Natural killer cell (primary cell): ENCODE measurements at regions not wholly inside any gene's neighbourhood (a gene's known extent, or its start where the extent isn't known, plus 50 kb on each side); places are given as distances from the start of the nearest gene placed in this dataset.

ENCODE experiments used
- ATAC-seq, 3 donors: fragments of 150-1000 bp in 2 of 3; fragments of 200-7000 bp in 1 of 3; cut with Tn5 transposase; 1 replicate in 1 of 3; 2 replicates in 2 of 3; pipeline ENCODE4 v1.10.0; 2021; ENCODE audit warnings: mild to moderate bottlenecking in 2 of 3, moderate library complexity in 2 of 3
- DNase-seq, 2 donors: peaks; one replicate each; pipeline versions ENCODE4 v3.0.0 to v3.0.0-alpha.2; 2013 to 2021; ENCODE audit warnings: mixed read lengths in 1 of 2
- H3K27ac ChIP-seq: one replicate; pipeline ENCODE4 v1.5.1; 2013; ENCODE audit warnings: mild to moderate bottlenecking, low read length
- H3K27me3 ChIP-seq: one replicate; pipeline ENCODE4 v1.6.1; 2013; ENCODE audit warnings: low read length; ENCODE audit not compliant: control insufficient read depth, insufficient read depth
- H3K36me3 ChIP-seq: one replicate; pipeline ENCODE4 v1.6.1; 2013; ENCODE audit warnings: low read length; ENCODE audit not compliant: control insufficient read depth, insufficient read depth
- H3K4me1 ChIP-seq: one replicate; pipeline ENCODE4 v1.6.1; 2013; ENCODE audit warnings: low read length; ENCODE audit not compliant: control insufficient read depth, insufficient read depth
- H3K4me3 ChIP-seq: one replicate; pipeline ENCODE4 v1.5.1; 2013; ENCODE audit warnings: low read length
- H3K9me3 ChIP-seq: one replicate; pipeline ENCODE4 v1.6.1; 2013; ENCODE audit warnings: low read length; ENCODE audit not compliant: control insufficient read depth, insufficient read depth
- H3K27ac Mint-ChIP-seq, 2 donors: one replicate each; pipeline ENCODE4 v1.8.0; 2022; ENCODE audit warnings: mild to moderate bottlenecking in 2 of 2, mixed read lengths in 2 of 2, moderate library complexity in 1 of 2
- H3K27me3 Mint-ChIP-seq, 2 donors: one replicate each; pipeline ENCODE4 v1.8.0; 2022; ENCODE audit warnings: low read depth in 2 of 2, mixed read lengths in 2 of 2
- H3K36me3 Mint-ChIP-seq: one replicate; pipeline ENCODE4 v1.8.0; 2022; ENCODE audit warnings: mixed read lengths
- H3K4me1 Mint-ChIP-seq, 2 donors: one replicate each; pipeline ENCODE4 v1.8.0; 2022; ENCODE audit warnings: mixed read lengths in 2 of 2
- H3K4me3 Mint-ChIP-seq: one replicate; pipeline ENCODE4 v1.8.0; 2022; ENCODE audit warnings: mild to moderate bottlenecking, moderate library complexity, mixed read lengths
- H3K9me3 Mint-ChIP-seq, 2 donors: one replicate each; pipeline ENCODE4 v1.8.0; 2022; ENCODE audit warnings: mixed read lengths in 2 of 2
- CTCF ChIP-seq: fragments of 200-600 bp; IDR thresholded peaks from one replicate; pipeline ENCODE4 v1.8.0; 2022; ENCODE audit warnings: antibody characterized with exemption
- WGBS: methylation state at CpG from one replicate; pipeline ENCODE4 v1.1.7; 2013; ENCODE audit warnings: missing lambda C conversion rate; ENCODE audit not compliant: insufficient coverage; 5-methylcytosine and 5-hydroxymethylcytosine counted together
- intact Hi-C: fragments of 100-400 bp; cut with micrococcal nuclease; formaldehyde crosslinking; loops from one replicate; pipeline ENCODE4 v1.14.2; 2022

- no peak overlapping the region for H3K27ac ChIP-seq
- H3K27me3 ChIP-seq: no peaks in the 10 kb centered on the region
- ATAC-seq (no peak), DNase-seq (no peak)
- peaks cover 4 to 14% of the 10 kb centered on the region in 2 donors for H3K27me3 Mint-ChIP-seq
- 79% methylated on average over 5 of the region's 5 CpGs for WGBS
- H3K9me3 Mint-ChIP-seq: no peaks in the 10 kb centered on the region
- H3K36me3 Mint-ChIP-seq: no peaks in the 10 kb centered on the region
- no peaks in the 10 kb centered on the region for H3K4me1 ChIP-seq
- intact Hi-C loops: no loop called here
- H3K27ac Mint-ChIP-seq: no peak overlapping the region
- H3K4me3 Mint-ChIP-seq: no peak overlapping the region
- no peaks in the 10 kb centered on the region for H3K4me1 Mint-ChIP-seq
- no peaks in the 10 kb centered on the region for H3K9me3 ChIP-seq
- no peak overlapping the region for H3K4me3 ChIP-seq
- no peaks in the 10 kb centered on the region for H3K36me3 ChIP-seq
- TF ChIP-seq CTCF: no peak
Observed at GRCh38 chr4:150001815-150002214, 76.4 kb upstream of the DCLK2 start.

GRCh38 chr4:150002561-150002960 is 75.7 kb upstream of the DCLK2 start:
- Histone ChIP-seq H3K27me3 (no peaks in the 10 kb centered on the region), H3K27ac (no peak overlapping the region), H3K4me3 (no peak overlapping the region), H3K9me3 (no peaks in the 10 kb centered on the region), H3K36me3 (no peaks in the 10 kb centered on the region), H3K4me1 (no peaks in the 10 kb centered on the region)
- Mint-ChIP-seq H3K27me3 (peaks cover 4 to 14% of the 10 kb centered on the region in 2 donors), H3K4me1 (no peaks in the 10 kb centered on the region), H3K9me3 (no peaks in the 10 kb centered on the region), H3K27ac (no peak overlapping the region), H3K36me3 (no peaks in the 10 kb centered on the region), H3K4me3 (no peak overlapping the region)
- intact Hi-C loops: no loop called here
- ATAC-seq: no peak
- DNase-seq: no peak
- no peak for TF ChIP-seq CTCF

- no peaks in the 10 kb centered on the region for H3K36me3 Mint-ChIP-seq
Observed at GRCh38 chr4:150004481-150004880, 73.8 kb upstream of the DCLK2 start.

More at GRCh38 chr4:150004481-150004880, 73.8 kb upstream of the DCLK2 start:
- Histone ChIP-seq H3K27ac (no peak overlapping the region), H3K9me3 (no peaks in the 10 kb centered on the region), H3K4me3 (no peak overlapping the region), H3K4me1 (no peaks in the 10 kb centered on the region), H3K27me3 (no peaks in the 10 kb centered on the region), H3K36me3 (no peaks in the 10 kb centered on the region)
- DNase-seq (no peak), ATAC-seq (no peak)
- no peaks in the 10 kb centered on the region for H3K4me1 Mint-ChIP-seq
- H3K9me3 Mint-ChIP-seq: no peaks in the 10 kb centered on the region
- TF ChIP-seq CTCF: no peak
- peaks cover 4 to 14% of the 10 kb centered on the region in 2 donors for H3K27me3 Mint-ChIP-seq
- H3K27ac Mint-ChIP-seq: no peak overlapping the region
- intact Hi-C loops: no loop called here
- WGBS: 88% methylated on average over 1 of the region's 1 CpG
- H3K4me3 Mint-ChIP-seq: no peak overlapping the region
